Panc1 (cell line): ENCODE measurements at regions not wholly inside any gene's neighbourhood (a gene's known extent, or its start where the extent isn't known, plus 50 kb on each side); places are given as distances from the start of the nearest gene placed in this dataset.
"Not testable (repeated sequence)": the region's sequence is repeated elsewhere in the genome, so short reads cannot be mapped to it uniquely, and the experiment has no call there.

ENCODE experiments used
- ATAC-seq: fragments of 200-7000 bp; cut with Tn5 transposase; 2 replicates; pipeline ENCODE4 v1.9.1; 2020; ENCODE audit warnings: mild to moderate bottlenecking, moderate library complexity
- BruUV-seq: library from RNA; stranded (reverse); fragments of 400-500 nt; replicated peaks from 2 replicates; lab custom pipeline; 2021; lab: Mats Ljungman, UMichigan
- CTCF ChIA-PET: fragments of 300-600 bp; sonication (Branson Sonifier 250); formaldehyde crosslinking; loops from one replicate; lab custom pipeline; 2022; ENCODE audit warnings: antibody characterized with exemption; lab: Charles Lee
- POLR2A ChIA-PET: fragments of 300-600 bp; sonication (Branson Sonifier 250); formaldehyde crosslinking; loops from one replicate; lab custom pipeline; 2022; ENCODE audit warnings: antibody characterized with exemption; lab: Charles Lee
- DNase-seq: peaks from one replicate; pipeline ENCODE4 v3.0.0-alpha.2; 2010; ENCODE audit warnings: low read depth, low spot score
- H3K27ac ChIP-seq: 2 replicates; pipeline ENCODE4 v1.5.1; 2011; ENCODE audit warnings: mild to moderate bottlenecking, low read length, inconsistent platforms
- H3K27me3 ChIP-seq: fragments of 200-500 bp; sonication (Bioruptor generic); 2 replicates; pipeline ENCODE4 v1.6.0; 2014; ENCODE audit warnings: low read length, inconsistent platforms; ENCODE audit not compliant: control insufficient read depth, insufficient read depth
- H3K36me3 ChIP-seq: fragments of 200-500 bp; sonication (Bioruptor generic); 2 replicates; pipeline ENCODE4 v1.5.1; 2014; ENCODE audit warnings: inconsistent platforms, mild to moderate bottlenecking, low read length, moderate library complexity; ENCODE audit not compliant: control insufficient read depth, insufficient read depth
- H3K4me1 ChIP-seq: 2 replicates; pipeline ENCODE4 v1.5.1; 2011; ENCODE audit warnings: inconsistent platforms, mild to moderate bottlenecking, low read length, moderate library complexity; ENCODE audit not compliant: control insufficient read depth, insufficient read depth
- H3K4me3 ChIP-seq, 2 experiments: 2 replicates each; pipeline ENCODE4 v1.5.1; 2011 to 2012; ENCODE audit warnings: low read depth in 2 of 2, low read length in 2 of 2, mild to moderate bottlenecking in 2 of 2, inconsistent platforms in 1 of 2, moderate library complexity in 1 of 2
- H3K9me3 ChIP-seq: fragments of 200-500 bp; sonication (Bioruptor generic); 2 replicates; pipeline ENCODE4 v1.5.1; 2014; ENCODE audit warnings: low read depth, mild to moderate bottlenecking, inconsistent platforms, low read length, moderate library complexity; ENCODE audit not compliant: control insufficient read depth, insufficient read depth
- CTCF ChIP-seq: fragments of 450-650 bp; IDR thresholded peaks from 2 replicates; pipeline ENCODE4 v1.5.1; 2017; ENCODE audit warnings: mild to moderate bottlenecking
- POLR2AphosphoS5 ChIP-seq: IDR thresholded peaks from 2 replicates; pipeline ENCODE4 v1.6.1; 2012; ENCODE audit warnings: mild to moderate bottlenecking, low read depth, low read length, moderate library complexity
- REST ChIP-seq, 2 experiments: IDR thresholded peaks; 2 replicates each; pipeline ENCODE4 v1.6.1; 2011 to 2012; ENCODE audit warnings: low read depth in 2 of 2, control low read depth in 1 of 2, low read length in 1 of 2, mild to moderate bottlenecking in 1 of 2, moderate library complexity in 1 of 2; ENCODE audit not compliant: insufficient read depth in 1 of 2
- SIN3A ChIP-seq: IDR thresholded peaks from 2 replicates; pipeline ENCODE4 v1.6.1; 2012; ENCODE audit warnings: low read depth, mild to moderate bottlenecking, low read length, moderate library complexity, borderline replicate concordance; ENCODE audit not compliant: insufficient read depth
- TCF7L2 ChIP-seq: IDR thresholded peaks from 2 replicates; pipeline ENCODE4 v1.6.1; 2011; ENCODE audit warnings: mild to moderate bottlenecking, low read depth, low read length, inconsistent platforms
- in situ Hi-C: cut with HindIII; loops from 2 replicates; pipeline ENCODE4 v1.10.0; 2016; ENCODE audit warnings: low sequenced_read_pairs, low pct_unique_long_range_greater_than_20kb
- intact Hi-C: fragments of 100-400 bp; cut with micrococcal nuclease; formaldehyde crosslinking; loops from one replicate; pipeline ENCODE4 v1.10.0; 2022; ENCODE audit not compliant: unreplicated experiment

GRCh38 chr4:43651991-43652390 is 759.5 kb downstream of the GRXCR1 start:
- H3K4me3 ChIP-seq = no peak overlapping the region
- no peaks in the 10 kb centered on the region for H3K9me3 ChIP-seq
- H3K36me3 ChIP-seq = no peaks in the 10 kb centered on the region
- intact Hi-C loops (no loop called here), in situ Hi-C loops (no loop called here)
- H3K27ac ChIP-seq = no peak overlapping the region
- no peaks in the 10 kb centered on the region for H3K27me3 ChIP-seq
- no TSS peak for BruUV-seq
- H3K4me1 ChIP-seq = no peaks in the 10 kb centered on the region
- DNase-seq (no peak), ATAC-seq (no peak)
- TF ChIP-seq CTCF (no peak), TCF7L2 (no peak), POLR2AphosphoS5 (no peak), REST (IDR thresholded peaks at IDR 0.05; ENCODE audit: insufficient read depth in 1 of 2, low read depth in 2 of 2, low read length in 1 of 2) (no peak), SIN3A (no peak)
- ChIA-PET CTCF (no interaction called here), POLR2A (no interaction called here)

- H3K27ac ChIP-seq, CTCF ChIA-PET, H3K36me3 ChIP-seq, ATAC-seq, DNase-seq, BruUV-seq, H3K9me3 ChIP-seq, H3K27me3 ChIP-seq, POLR2A ChIA-PET, intact Hi-C loops, H3K4me3 ChIP-seq, in situ Hi-C loops, H3K4me1 ChIP-seq: not testable (repeated sequence)
Observed at GRCh38 chr4:43659547-43659946, 767.0 kb downstream of the GRXCR1 start.

- H3K36me3 ChIP-seq, H3K9me3 ChIP-seq, H3K27me3 ChIP-seq, H3K4me1 ChIP-seq, BruUV-seq, ATAC-seq, POLR2A ChIA-PET, in situ Hi-C loops, H3K4me3 ChIP-seq, H3K27ac ChIP-seq, DNase-seq, CTCF ChIA-PET, intact Hi-C loops: not testable (repeated sequence)
Observed at GRCh38 chr4:43672265-43672885, 776.2 kb downstream of the KCTD8 start.
